ENCODE measurements at regions not wholly inside any gene's neighbourhood (a gene's known extent, or its start where the extent isn't known, plus 50 kb on each side); places are given as distances from the start of the nearest gene placed in this dataset.

- Histone ChIP-seq H3K4me2 (ENCODE audit: low read length) (no peak overlapping the region), H3K4me3 (ENCODE audit: low read length) (no peak overlapping the region), H3K4me1 (ENCODE audit: control insufficient read depth, insufficient read depth, low read length) (peaks cover 6% of the 10 kb centered on the region), H3K27me3 (ENCODE audit: control insufficient read depth, insufficient read depth, low read length) (no peaks in the 10 kb centered on the region), H3K36me3 (ENCODE audit: insufficient read depth, low read length) (no peaks in the 10 kb centered on the region), H3K9ac (ENCODE audit: low read depth, low read length) (no peak overlapping the region), H3K9me3 (replicated peaks; ENCODE audit: low read length) (no peaks in the 10 kb centered on the region)
These were observed 328.2 kb upstream of the PDE3A start for GRCh38 chr12:20040184-20040583.

- H3K27me3 ChIP-seq (ENCODE audit: control insufficient read depth, insufficient read depth, low read length), result no peaks in the 10 kb centered on the region
- H3K36me3 ChIP-seq (ENCODE audit: insufficient read depth, low read length), result no peaks in the 10 kb centered on the region
- no peaks in the 10 kb centered on the region for H3K9me3 ChIP-seq (replicated peaks; ENCODE audit: low read length)
- no peak overlapping the region for H3K4me3 ChIP-seq (ENCODE audit: low read length)
- H3K4me1 ChIP-seq (ENCODE audit: control insufficient read depth, insufficient read depth, low read length), result peaks cover 6% of the 10 kb centered on the region
- H3K9ac ChIP-seq (ENCODE audit: low read depth, low read length), result no peak overlapping the region
- no peak overlapping the region for H3K4me2 ChIP-seq (ENCODE audit: low read length)
These were observed 327.5 kb upstream of the PDE3A start for GRCh38 chr12:20040831-20041230.

GRCh38 chr12:20044351-20044750 lies 324.0 kb upstream of the PDE3A start:
- no peaks in the 10 kb centered on the region for H3K27me3 ChIP-seq (ENCODE audit: control insufficient read depth, insufficient read depth, low read length)
- no peak overlapping the region for H3K4me2 ChIP-seq (ENCODE audit: low read length)
- no peak overlapping the region for H3K4me3 ChIP-seq (ENCODE audit: low read length)

GRCh38 chr12:20044846-20045245 lies 323.5 kb upstream of the PDE3A start:
- Histone ChIP-seq H3K4me2 (ENCODE audit: low read length) (no peak overlapping the region), H3K36me3 (ENCODE audit: insufficient read depth, low read length) (no peaks in the 10 kb centered on the region), H3K27me3 (ENCODE audit: control insufficient read depth, insufficient read depth, low read length) (no peaks in the 10 kb centered on the region), H3K4me1 (ENCODE audit: control insufficient read depth, insufficient read depth, low read length) (peaks cover 6% of the 10 kb centered on the region), H3K4me3 (ENCODE audit: low read length) (no peak overlapping the region), H3K9me3 (replicated peaks; ENCODE audit: low read length) (no peaks in the 10 kb centered on the region), H3K9ac (ENCODE audit: low read depth, low read length) (no peak overlapping the region)

More at GRCh38 chr12:20044351-20044750, 324.0 kb upstream of the PDE3A start:
- no peaks in the 10 kb centered on the region for H3K36me3 ChIP-seq (ENCODE audit: insufficient read depth, low read length)
- H3K9me3 ChIP-seq (replicated peaks; ENCODE audit: low read length), result no peaks in the 10 kb centered on the region
- H3K9ac ChIP-seq (ENCODE audit: low read depth, low read length), result no peak overlapping the region
- peaks cover 6% of the 10 kb centered on the region for H3K4me1 ChIP-seq (ENCODE audit: control insufficient read depth, insufficient read depth, low read length)

- Histone ChIP-seq H3K4me2 (ENCODE audit: low read length) (no peak overlapping the region), H3K4me1 (ENCODE audit: control insufficient read depth, insufficient read depth, low read length) (peaks cover 6% of the 10 kb centered on the region), H3K27me3 (ENCODE audit: control insufficient read depth, insufficient read depth, low read length) (no peaks in the 10 kb centered on the region), H3K4me3 (ENCODE audit: low read length) (no peak overlapping the region), H3K9ac (ENCODE audit: low read depth, low read length) (no peak overlapping the region), H3K9me3 (replicated peaks; ENCODE audit: low read length) (no peaks in the 10 kb centered on the region), H3K36me3 (ENCODE audit: insufficient read depth, low read length) (no peaks in the 10 kb centered on the region)
These were observed 320.4 kb upstream of the PDE3A start for GRCh38 chr12:20047901-20048300.

- Histone ChIP-seq H3K4me3 (ENCODE audit: low read length) (no peak overlapping the region), H3K9ac (ENCODE audit: low read depth, low read length) (no peak overlapping the region)
These were observed 318.1 kb upstream of the PDE3A start for GRCh38 chr12:20050221-20050620.

GRCh38 chr12:20053782-20054181 lies 314.6 kb upstream of the PDE3A start:
- Histone ChIP-seq H3K9ac (ENCODE audit: low read depth, low read length) (no peak overlapping the region), H3K27me3 (ENCODE audit: control insufficient read depth, insufficient read depth, low read length) (no peaks in the 10 kb centered on the region), H3K4me1 (ENCODE audit: control insufficient read depth, insufficient read depth, low read length) (no peaks in the 10 kb centered on the region), H3K4me3 (ENCODE audit: low read length) (no peak overlapping the region), H3K4me2 (ENCODE audit: low read length) (no peak overlapping the region), H3K9me3 (replicated peaks; ENCODE audit: low read length) (no peaks in the 10 kb centered on the region), H3K36me3 (ENCODE audit: insufficient read depth, low read length) (no peaks in the 10 kb centered on the region)

More at GRCh38 chr12:20050221-20050620, 318.1 kb upstream of the PDE3A start:
- Histone ChIP-seq H3K27me3 (ENCODE audit: control insufficient read depth, insufficient read depth, low read length) (no peaks in the 10 kb centered on the region), H3K9me3 (replicated peaks; ENCODE audit: low read length) (no peaks in the 10 kb centered on the region), H3K36me3 (ENCODE audit: insufficient read depth, low read length) (no peaks in the 10 kb centered on the region), H3K4me2 (ENCODE audit: low read length) (no peak overlapping the region), H3K4me1 (ENCODE audit: control insufficient read depth, insufficient read depth, low read length) (no peaks in the 10 kb centered on the region)

- no peaks in the 10 kb centered on the region for H3K4me1 ChIP-seq (ENCODE audit: control insufficient read depth, insufficient read depth, low read length)
- no peak overlapping the region for H3K4me2 ChIP-seq (ENCODE audit: low read length)
- no peaks in the 10 kb centered on the region for H3K9me3 ChIP-seq (replicated peaks; ENCODE audit: low read length)
- no peaks in the 10 kb centered on the region for H3K27me3 ChIP-seq (ENCODE audit: control insufficient read depth, insufficient read depth, low read length)
- no peaks in the 10 kb centered on the region for H3K36me3 ChIP-seq (ENCODE audit: insufficient read depth, low read length)
- H3K4me3 ChIP-seq (ENCODE audit: low read length), result no peak overlapping the region
- no peak overlapping the region for H3K9ac ChIP-seq (ENCODE audit: low read depth, low read length)
These were observed 312.5 kb upstream of the PDE3A start for GRCh38 chr12:20055856-20056255.

- Histone ChIP-seq H3K27me3 (ENCODE audit: control insufficient read depth, insufficient read depth, low read length) (no peaks in the 10 kb centered on the region), H3K4me2 (ENCODE audit: low read length) (no peak overlapping the region), H3K4me3 (ENCODE audit: low read length) (no peak overlapping the region), H3K36me3 (ENCODE audit: insufficient read depth, low read length) (no peaks in the 10 kb centered on the region), H3K9me3 (replicated peaks; ENCODE audit: low read length) (no peaks in the 10 kb centered on the region), H3K4me1 (ENCODE audit: control insufficient read depth, insufficient read depth, low read length) (no peaks in the 10 kb centered on the region), H3K9ac (ENCODE audit: low read depth, low read length) (no peak overlapping the region)
These were observed 310.9 kb upstream of the PDE3A start for GRCh38 chr12:20057398-20057797.

- no peak overlapping the region for H3K9ac ChIP-seq (ENCODE audit: low read depth, low read length)
- no peaks in the 10 kb centered on the region for H3K27me3 ChIP-seq (ENCODE audit: control insufficient read depth, insufficient read depth, low read length)
- H3K4me2 ChIP-seq (ENCODE audit: low read length), result no peak overlapping the region
- H3K4me3 ChIP-seq (ENCODE audit: low read length), result no peak overlapping the region
- no peaks in the 10 kb centered on the region for H3K9me3 ChIP-seq (replicated peaks; ENCODE audit: low read length)
- no peaks in the 10 kb centered on the region for H3K36me3 ChIP-seq (ENCODE audit: insufficient read depth, low read length)
- H3K4me1 ChIP-seq (ENCODE audit: control insufficient read depth, insufficient read depth, low read length), result no peaks in the 10 kb centered on the region
These were observed 305.2 kb upstream of the PDE3A start for GRCh38 chr12:20063116-20063515.

- no peaks in the 10 kb centered on the region for H3K9me3 ChIP-seq (replicated peaks; ENCODE audit: low read length)
- no peak overlapping the region for H3K4me2 ChIP-seq (ENCODE audit: low read length)
- no peaks in the 10 kb centered on the region for H3K36me3 ChIP-seq (ENCODE audit: insufficient read depth, low read length)
- no peak overlapping the region for H3K9ac ChIP-seq (ENCODE audit: low read depth, low read length)
- H3K27me3 ChIP-seq (ENCODE audit: control insufficient read depth, insufficient read depth, low read length), result no peaks in the 10 kb centered on the region
- no peaks in the 10 kb centered on the region for H3K4me1 ChIP-seq (ENCODE audit: control insufficient read depth, insufficient read depth, low read length)
- no peak overlapping the region for H3K4me3 ChIP-seq (ENCODE audit: low read length)
These were observed 290.7 kb upstream of the PDE3A start for GRCh38 chr12:20077618-20078017.

- Histone ChIP-seq H3K4me1 (ENCODE audit: control insufficient read depth, insufficient read depth, low read length) (no peaks in the 10 kb centered on the region), H3K4me2 (ENCODE audit: low read length) (no peak overlapping the region), H3K4me3 (ENCODE audit: low read length) (no peak overlapping the region), H3K36me3 (ENCODE audit: insufficient read depth, low read length) (no peaks in the 10 kb centered on the region), H3K9ac (ENCODE audit: low read depth, low read length) (no peak overlapping the region), H3K27me3 (ENCODE audit: control insufficient read depth, insufficient read depth, low read length) (no peaks in the 10 kb centered on the region), H3K9me3 (replicated peaks; ENCODE audit: low read length) (no peaks in the 10 kb centered on the region)
These were observed 279.3 kb upstream of the PDE3A start for GRCh38 chr12:20089077-20089476.

Data from skeletal muscle satellite cell (primary cell).